Tibial nerve (tissue), 4 donors: ENCODE measurements at regions not wholly inside any gene's neighbourhood (a gene's known extent, or its start where the extent isn't known, plus 50 kb on each side); places are given as distances from the start of the nearest gene placed in this dataset.

Experiments
- DNase-seq, 2 donors: peaks; one replicate each; pipeline ENCODE4 v3.0.0-alpha.2; 2019; ENCODE audit warnings: low spot score in 2 of 2
- H3K27ac ChIP-seq, 4 donors: fragments of 200-600 bp; sonication (generic) in 3 of 4; one replicate each; pipeline ENCODE4 v1.5.1; 2017 to 2019; ENCODE audit warnings: mild to moderate bottlenecking in 1 of 4
- H3K27me3 ChIP-seq, 2 donors: fragments of 200-600 bp; sonication (generic) in 1 of 2; one replicate each; pipeline versions ENCODE4 v1.5.1 to v1.6.0; 2017 to 2019
- H3K36me3 ChIP-seq, 3 donors: fragments of 200-600 bp; sonication (generic); one replicate each; pipeline ENCODE4 v1.5.1; 2018 to 2019
- H3K4me1 ChIP-seq, 4 donors: fragments of 200-600 bp; sonication (generic) in 3 of 4; one replicate each; pipeline ENCODE4 v1.5.1; 2017 to 2019
- H3K4me3 ChIP-seq, 4 donors: fragments of 200-600 bp; sonication (generic) in 3 of 4; one replicate each; pipeline ENCODE4 v1.5.1; 2017 to 2019; ENCODE audit warnings: mild to moderate bottlenecking in 1 of 4, moderate library complexity in 1 of 4
- H3K9me3 ChIP-seq, 4 donors: fragments of 200-600 bp; sonication (generic) in 3 of 4; one replicate each; pipeline ENCODE4 v1.5.1; 2017 to 2019
- CTCF ChIP-seq, 5 experiments: fragments of 200-600 bp in 3 of 5; fragments of 450-650 bp in 2 of 5; sonication (generic) in 3 of 5; IDR thresholded peaks; one replicate each; pipeline ENCODE4 v1.5.1; 2016 to 2019; ENCODE audit warnings: antibody characterized with exemption in 5 of 5, mild to moderate bottlenecking in 3 of 5, moderate library complexity in 2 of 5
- EP300 ChIP-seq, 2 donors: sonication (generic); formaldehyde crosslinking; IDR thresholded peaks; one replicate each; pipeline ENCODE4 v1.6.1; 2017; ENCODE audit warnings: antibody characterized with exemption in 2 of 2, mild to moderate bottlenecking in 1 of 2
- POLR2A ChIP-seq, 2 donors: fragments of 450-650 bp; IDR thresholded peaks; one replicate each; pipeline ENCODE4 v1.6.1; 2017; ENCODE audit warnings: antibody characterized with exemption in 2 of 2, mild to moderate bottlenecking in 2 of 2, moderate library complexity in 2 of 2
- WGBS, 2 donors: methylation state at CpG; one replicate each; pipeline ENCODE4 v1.1.5; 2018; 5-methylcytosine and 5-hydroxymethylcytosine counted together

- TF ChIP-seq POLR2A (IDR thresholded peaks at IDR 0.05) (no peak), EP300 (IDR thresholded peaks at IDR 0.05) (no peak), CTCF (IDR thresholded peaks at IDR 0.05) (no peak)
- no peaks in the 10 kb centered on the region for H3K4me1 ChIP-seq
- H3K27ac ChIP-seq, result no peak overlapping the region
- no peak for DNase-seq
- 21 to 38% methylated on average over 1 of the region's 1 CpG for WGBS, 2 donors
- H3K27me3 ChIP-seq, result no peaks in the 10 kb centered on the region
- no peak overlapping the region for H3K4me3 ChIP-seq
- no peaks in the 10 kb centered on the region for H3K9me3 ChIP-seq
- H3K36me3 ChIP-seq, result no peaks in the 10 kb centered on the region
Observed at GRCh38 chr3:103924544-103924943, 1442.2 kb upstream of the ALCAM start.

GRCh38 chr3:103926936-103927335, 1439.8 kb upstream of the ALCAM start:
- DNase-seq, result no peak
- WGBS, 2 donors, result 93% methylated on average over 12 of the region's 12 CpGs
- TF ChIP-seq CTCF (IDR thresholded peaks at IDR 0.05) (no peak), POLR2A (IDR thresholded peaks at IDR 0.05) (no peak), EP300 (IDR thresholded peaks at IDR 0.05) (no peak)
- Histone ChIP-seq H3K36me3 (no peaks in the 10 kb centered on the region), H3K27me3 (no peaks in the 10 kb centered on the region), H3K9me3 (no peaks in the 10 kb centered on the region), H3K4me1 (no peaks in the 10 kb centered on the region), H3K27ac (no peak overlapping the region), H3K4me3 (no peak overlapping the region)

- no peak for DNase-seq
- WGBS, 2 donors, result 89 to 95% methylated on average over 1 of the region's 1 CpG
- no peak overlapping the region for H3K4me3 ChIP-seq
- H3K4me1 ChIP-seq, result no peaks in the 10 kb centered on the region
- H3K27ac ChIP-seq, result no peak overlapping the region
- no peaks in the 10 kb centered on the region for H3K27me3 ChIP-seq
- no peaks in the 10 kb centered on the region for H3K36me3 ChIP-seq
- TF ChIP-seq POLR2A (IDR thresholded peaks at IDR 0.05) (no peak), CTCF (IDR thresholded peaks at IDR 0.05) (no peak), EP300 (IDR thresholded peaks at IDR 0.05) (no peak)
- H3K9me3 ChIP-seq, result peaks cover 0 to 8% (median 0%) of the 10 kb centered on the region in 4 donors
Observed at GRCh38 chr3:103927896-103928295, 1438.8 kb upstream of the ALCAM start.

GRCh38 chr3:103937094-103937493, 1429.6 kb upstream of the ALCAM start:
- TF ChIP-seq CTCF (IDR thresholded peaks at IDR 0.05) (no peak), EP300 (IDR thresholded peaks at IDR 0.05) (no peak), POLR2A (IDR thresholded peaks at IDR 0.05) (no peak)
- peaks cover 0 to 12% (median 0%) of the 10 kb centered on the region in 4 donors for H3K9me3 ChIP-seq

GRCh38 chr3:103947062-103947461, 1419.6 kb upstream of the ALCAM start:
- Histone ChIP-seq H3K4me1 (no peaks in the 10 kb centered on the region), H3K9me3 (no peaks in the 10 kb centered on the region), H3K27ac (no peak overlapping the region), H3K36me3 (no peaks in the 10 kb centered on the region), H3K27me3 (no peaks in the 10 kb centered on the region), H3K4me3 (no peak overlapping the region)
- WGBS, 2 donors, result 75 to 83% methylated on average over 2 of the region's 2 CpGs
- TF ChIP-seq CTCF (IDR thresholded peaks at IDR 0.05), result no peak
- no peak for TF ChIP-seq EP300 (IDR thresholded peaks at IDR 0.05)
- TF ChIP-seq POLR2A (IDR thresholded peaks at IDR 0.05), result no peak
- DNase-seq, result no peak

More at GRCh38 chr3:103937094-103937493, 1429.6 kb upstream of the ALCAM start:
- Histone ChIP-seq H3K4me3 (no peak overlapping the region), H3K27me3 (no peaks in the 10 kb centered on the region), H3K4me1 (no peaks in the 10 kb centered on the region), H3K36me3 (no peaks in the 10 kb centered on the region), H3K27ac (no peak overlapping the region)
- DNase-seq, result no peak
